NCI-H510A treated with DMSO at 0.1 percent for 48 hours (cell line): ENCODE measurements at regions not wholly inside any gene's neighbourhood (a gene's known extent, or its start where the extent isn't known, plus 50 kb on each side); places are given as distances from the start of the nearest gene placed in this dataset.
"Not testable (repeated sequence)": the region's sequence is repeated elsewhere in the genome, so short reads cannot be mapped to it uniquely, and the experiment has no call there.

Experiments used
- DNase-seq: peaks from one replicate; lab custom pipeline; 2025; lab: John Stamatoyannopoulos, UW

DNA sequence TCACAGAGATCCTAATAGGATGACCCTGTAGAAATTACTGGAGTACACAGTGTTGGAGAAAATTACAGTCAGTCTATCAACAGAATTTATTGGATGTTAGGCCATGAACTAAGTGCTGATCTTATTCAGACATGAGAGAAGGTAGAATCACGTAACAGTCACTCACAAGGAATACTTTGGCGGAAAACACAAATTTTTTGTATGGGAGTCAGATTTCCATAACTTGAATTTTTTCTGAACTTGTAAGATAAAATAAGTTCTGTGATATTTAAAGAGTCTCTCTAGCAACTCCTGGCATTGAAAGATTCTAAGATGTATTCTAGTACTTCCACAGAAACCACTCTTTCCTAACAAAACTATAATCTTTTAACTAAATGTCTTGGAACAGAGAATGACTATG, 178.8 kb upstream of the MME start:
- no peak for DNase-seq

DNA sequence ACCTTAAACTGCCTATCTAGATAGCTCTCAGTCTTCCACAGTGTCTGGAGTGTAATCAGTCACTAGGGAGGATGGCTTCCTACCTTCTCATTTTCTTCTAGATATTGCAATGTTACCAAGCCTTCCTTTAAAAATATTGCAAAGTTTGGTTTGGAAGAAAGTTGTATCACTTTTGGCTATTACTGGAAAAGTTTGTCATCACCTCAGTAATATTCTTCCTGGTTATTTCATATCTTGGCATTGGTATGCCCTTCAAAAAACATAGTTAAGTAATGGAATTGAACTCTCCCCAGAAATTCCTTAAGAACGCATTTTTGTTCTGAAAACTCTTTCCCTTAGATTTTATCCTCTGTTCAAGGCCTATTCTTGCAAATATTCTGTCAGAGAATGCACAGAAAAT, 179.3 kb upstream of the MME start:
- no peak for DNase-seq

DNA sequence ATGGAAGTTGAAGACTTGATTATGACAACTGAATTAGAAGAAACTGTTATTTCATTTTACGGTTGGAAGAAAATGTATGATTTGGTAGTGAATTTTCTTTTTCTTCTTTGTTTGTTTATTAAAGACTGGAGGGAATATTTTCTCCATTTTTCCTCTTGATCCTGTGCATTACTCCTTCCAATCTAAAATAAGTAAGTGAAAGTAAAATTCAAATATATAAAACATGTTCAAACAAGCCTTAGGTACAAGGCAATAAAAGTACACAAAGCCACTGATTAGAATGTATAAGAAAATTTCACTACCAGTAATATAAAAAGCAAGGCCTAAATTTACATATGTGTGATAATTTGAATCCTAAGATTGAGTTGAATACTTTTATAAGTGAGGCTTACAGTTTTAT, 181.2 kb upstream of the MME start:
- no peak for DNase-seq

DNA sequence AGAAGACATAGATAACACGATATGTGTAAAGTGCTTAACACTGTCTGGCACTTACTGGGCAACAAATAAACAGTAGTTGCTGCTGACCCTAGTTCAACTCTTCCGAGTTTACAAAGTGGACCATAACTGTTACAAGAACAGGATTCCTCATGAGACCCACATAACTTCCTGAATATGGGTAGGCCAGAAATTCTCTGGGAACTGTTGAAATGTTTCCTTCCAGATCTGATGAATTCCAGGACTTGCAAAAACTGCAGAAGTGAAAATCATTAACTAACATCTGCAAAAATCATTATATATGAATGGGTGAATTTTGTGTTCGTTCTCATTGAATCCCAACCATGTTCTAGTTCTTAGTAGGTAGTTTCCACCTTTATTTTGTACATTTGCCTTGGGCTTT, 181.7 kb upstream of the MME start:
- DNase-seq: no peak

DNA sequence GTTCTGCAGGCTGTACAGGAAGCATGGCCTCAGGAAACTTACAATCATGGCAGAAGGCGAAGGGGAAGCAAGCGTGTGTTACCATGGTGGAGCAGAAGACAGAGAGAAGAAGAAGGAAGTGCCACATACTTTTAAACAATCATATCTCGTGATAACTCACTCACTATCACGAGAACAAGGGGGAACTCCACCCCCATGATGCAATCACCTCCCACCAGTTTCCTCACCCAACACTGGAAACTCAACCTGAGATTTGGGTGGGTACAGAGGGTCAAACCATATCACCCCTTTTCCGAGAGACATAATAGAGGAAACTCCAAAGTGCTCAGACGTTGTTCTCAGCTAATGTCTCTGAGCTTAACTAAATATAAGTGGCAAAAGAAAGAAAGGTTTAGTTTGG, 186.3 kb upstream of the MME start:
- DNase-seq: no peak

DNA sequence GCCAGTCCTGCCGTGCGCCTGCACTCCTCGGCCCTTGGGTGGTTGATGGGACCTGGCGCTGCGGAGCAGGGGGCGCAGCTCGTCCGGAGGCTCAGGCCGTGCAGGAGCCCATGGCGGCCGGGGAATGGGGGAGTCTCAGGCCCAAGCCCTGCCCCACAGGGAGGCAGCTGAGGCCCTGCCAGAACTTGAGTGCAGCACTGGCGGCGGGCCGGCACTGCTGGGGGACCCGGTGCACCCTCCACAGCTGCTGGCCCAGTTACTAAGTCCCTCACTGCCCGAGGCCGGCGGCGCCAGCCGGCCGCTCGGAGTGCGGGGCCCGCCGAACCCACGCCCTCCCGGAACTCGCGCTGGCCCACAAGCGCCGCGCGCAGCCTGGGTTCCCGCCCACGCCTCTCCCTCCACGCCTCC, 190.9 kb upstream of the MME start:
- no peak for DNase-seq

DNA sequence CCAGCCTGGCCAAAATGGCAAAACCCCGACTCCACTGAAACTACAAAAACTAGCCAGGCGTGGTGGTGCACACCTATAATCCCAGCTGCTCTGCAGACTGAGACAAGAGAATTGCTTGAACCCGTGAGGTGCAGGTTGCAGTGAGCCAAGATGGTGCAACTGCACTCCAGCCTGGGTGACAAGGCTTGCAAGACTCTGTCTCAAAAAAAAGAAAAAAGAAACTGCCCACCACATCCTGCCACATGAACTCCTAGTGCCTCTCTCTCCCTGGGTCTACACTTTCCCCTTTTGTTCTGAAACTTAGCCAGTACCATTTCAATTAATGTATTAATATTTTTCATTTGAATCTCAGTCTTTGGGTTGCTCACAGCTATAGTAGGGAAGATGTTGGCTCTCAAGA, 192.2 kb upstream of the MME start:
- DNase-seq: no peak

DNA sequence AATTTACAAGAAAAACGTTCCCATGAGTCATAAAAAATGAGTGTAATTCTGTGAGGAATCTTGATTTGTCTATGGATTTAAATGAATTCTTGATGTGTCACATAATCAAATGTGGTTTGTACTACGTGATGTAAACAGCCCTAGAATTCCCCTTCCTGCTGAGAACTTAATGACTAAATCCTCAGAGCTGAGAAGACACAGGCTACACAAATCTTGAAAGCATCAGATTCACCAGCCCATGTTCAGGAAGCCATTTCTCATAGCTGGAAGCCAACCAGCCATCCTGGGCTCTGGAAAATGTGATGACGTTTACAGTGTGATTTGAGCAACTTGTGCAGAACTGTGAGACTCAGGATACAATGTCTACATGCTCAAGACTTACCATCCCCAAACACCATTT, 193.7 kb upstream of the MME start:
- no peak for DNase-seq

DNA sequence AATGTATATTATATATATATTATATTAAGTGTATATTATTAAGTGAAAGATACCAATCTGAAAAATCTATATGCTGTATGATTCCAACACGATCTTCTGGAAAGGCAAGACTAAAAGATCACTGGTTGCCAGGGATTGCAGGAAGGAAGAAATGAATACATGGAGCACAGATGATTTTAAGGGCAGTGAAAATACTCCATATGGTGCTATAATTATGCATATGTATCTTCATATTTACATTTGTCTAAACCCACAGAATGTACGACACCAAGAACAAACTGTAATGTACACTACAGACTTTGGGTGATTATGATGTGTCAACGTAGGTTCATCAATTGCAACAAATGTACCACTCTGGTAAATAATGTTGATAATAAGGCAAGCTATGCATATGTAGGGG, 194.7 kb upstream of the MME start:
- no peak for DNase-seq

DNA sequence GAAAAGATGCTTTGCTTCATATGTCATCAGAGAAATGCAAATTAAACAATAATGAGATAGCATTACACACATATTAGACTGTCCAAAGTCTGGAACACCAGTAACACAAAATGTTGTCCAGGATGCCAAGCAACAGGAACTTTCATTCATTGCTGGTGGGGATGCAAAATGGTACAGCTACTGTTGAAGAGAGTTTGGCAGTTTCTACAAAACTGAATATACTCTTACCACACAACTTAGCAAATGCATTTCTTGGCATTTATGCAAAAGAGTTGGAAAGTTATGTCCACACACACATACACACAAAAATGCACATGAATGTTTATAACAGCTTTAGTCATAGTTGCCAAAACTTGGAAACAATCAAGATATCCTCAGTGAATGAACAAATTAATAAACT, 195.2 kb upstream of the MME start:
- DNase-seq: no peak

DNA sequence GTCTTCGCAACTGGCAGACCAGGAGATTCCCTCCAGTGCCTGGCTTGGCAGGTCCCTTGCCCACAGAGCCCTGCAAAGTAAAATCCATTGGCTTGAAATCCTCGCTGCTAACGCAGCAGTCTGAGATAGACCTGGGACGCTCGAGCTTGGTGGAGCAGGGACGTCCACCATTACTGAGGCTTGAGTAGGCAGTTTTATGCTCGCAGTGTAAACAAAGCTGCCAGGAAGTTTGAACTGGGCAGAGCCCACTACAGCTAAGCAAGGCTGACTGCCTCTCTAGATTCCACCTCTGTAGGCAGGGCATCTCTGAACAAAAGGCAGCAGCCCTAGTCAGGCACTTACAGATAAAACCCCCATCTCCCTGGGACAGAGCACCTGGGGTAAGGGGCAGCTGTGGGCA, 205.0 kb upstream of the MME start:
- no peak for DNase-seq

DNA sequence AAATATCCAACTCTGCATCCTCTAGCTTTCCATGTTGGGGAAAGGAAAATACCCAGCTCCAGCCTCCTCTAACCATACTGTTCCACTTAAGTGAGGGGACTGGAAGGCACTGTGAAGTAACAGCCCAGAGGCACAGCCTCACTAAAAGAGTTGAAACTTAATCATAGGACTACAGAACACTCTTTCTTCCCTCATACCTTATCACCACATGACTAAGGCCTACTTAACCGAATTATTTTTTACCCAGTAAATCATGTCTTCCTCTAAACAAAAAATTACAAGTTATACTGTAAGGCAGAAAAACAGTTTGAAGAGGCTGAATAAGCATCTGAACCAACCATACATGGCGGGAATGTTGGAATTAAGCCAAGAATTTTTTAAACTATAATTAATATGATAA, 207.4 kb upstream of the MME start:
- no peak for DNase-seq

DNA sequence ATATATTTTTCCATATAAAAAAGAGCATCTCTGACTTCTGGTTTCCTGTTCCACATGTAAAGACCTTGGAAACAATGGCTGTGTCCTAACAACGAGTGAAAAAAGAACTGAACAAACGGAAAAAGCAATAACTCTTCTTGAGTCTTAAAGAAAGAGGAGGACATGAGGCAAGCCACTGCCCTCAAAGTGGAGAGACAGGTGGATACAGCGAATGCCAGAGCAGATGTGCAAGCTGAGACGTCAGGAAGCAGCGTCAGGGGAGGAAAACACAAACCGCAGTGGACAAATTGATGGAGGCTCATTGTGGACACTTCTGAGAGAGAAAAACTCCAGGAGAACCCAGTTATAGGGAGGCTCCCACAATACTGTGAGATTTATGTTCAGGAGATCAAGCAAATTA, 208.0 kb upstream of the MME start:
- no peak for DNase-seq

DNA sequence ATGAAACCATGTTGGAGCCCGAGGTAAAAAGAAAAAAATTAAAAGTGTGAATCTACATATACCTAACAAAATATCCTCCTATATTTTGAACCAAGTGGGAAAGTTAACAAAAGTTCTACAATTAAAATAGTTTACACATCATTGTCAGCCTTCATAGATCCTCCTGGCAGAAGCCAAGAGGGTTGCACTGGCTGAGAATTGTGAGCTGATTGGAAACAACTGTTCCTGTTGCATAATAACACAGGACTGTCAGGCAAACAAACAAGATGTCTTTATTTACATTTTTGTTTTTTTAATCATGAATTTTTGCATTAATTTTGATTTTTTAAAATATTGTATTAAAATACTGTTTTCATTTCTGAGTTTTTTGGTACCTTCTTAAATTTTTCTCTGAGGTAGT, 215.2 kb upstream of the MME start:
- DNase-seq: no peak

DNA sequence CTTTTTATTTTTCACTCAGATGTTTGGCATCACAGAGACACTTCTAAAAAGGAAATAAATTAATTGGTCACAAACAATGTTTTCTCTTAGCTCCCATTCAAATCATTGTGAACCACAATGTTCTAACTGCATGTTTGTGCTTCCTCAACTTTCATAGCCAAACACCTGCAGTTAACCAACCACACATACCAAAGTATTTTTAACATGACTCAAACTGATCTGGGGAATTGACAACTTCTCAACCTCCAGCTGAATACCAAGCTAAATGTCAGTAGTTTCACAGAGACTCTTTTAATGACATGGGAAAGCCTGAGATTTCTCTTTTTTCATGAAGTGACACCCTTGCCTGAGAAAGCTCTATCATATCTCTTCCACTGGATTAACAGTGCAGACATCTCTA, 217.9 kb upstream of the MME start:
- no peak for DNase-seq

DNA sequence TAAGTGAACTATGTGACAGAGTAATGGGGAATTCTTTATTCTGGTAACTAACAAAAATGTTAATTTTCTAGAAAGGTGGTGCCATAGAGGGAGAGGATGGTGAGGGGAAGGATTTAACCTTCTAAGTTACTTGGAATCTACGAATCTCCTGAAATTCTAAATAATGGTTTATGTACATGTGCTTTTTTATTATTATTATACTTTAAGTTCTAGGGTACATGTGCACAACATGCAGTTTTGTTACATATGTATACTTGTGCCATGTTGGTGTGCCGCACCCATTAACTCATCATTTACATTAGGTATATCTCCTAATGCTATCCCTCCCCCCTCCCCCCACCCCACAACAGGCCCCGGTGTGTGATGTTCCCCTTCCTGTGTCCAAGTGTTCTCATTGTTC, 227.1 kb upstream of the MME start:
- not testable (repeated sequence) for DNase-seq

DNA sequence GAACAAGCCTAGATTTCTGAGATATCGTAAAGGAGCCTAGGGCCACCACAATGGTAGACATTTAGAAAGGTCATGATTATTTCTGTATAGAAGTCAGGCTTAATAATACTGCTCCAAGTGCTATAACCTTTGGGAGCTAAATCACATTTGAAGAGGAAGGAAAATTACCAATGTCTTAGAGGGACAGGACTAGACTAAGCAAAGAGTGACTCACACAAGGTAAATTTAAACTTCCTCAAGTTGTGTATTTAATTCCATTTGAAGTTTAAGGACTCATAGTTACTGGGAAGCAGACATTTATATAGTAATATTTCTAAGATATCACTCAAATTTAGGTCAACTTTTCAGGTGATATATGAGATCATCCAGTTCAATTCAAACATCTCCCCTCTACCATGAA, 227.6 kb upstream of the MME start:
- no peak for DNase-seq

DNA sequence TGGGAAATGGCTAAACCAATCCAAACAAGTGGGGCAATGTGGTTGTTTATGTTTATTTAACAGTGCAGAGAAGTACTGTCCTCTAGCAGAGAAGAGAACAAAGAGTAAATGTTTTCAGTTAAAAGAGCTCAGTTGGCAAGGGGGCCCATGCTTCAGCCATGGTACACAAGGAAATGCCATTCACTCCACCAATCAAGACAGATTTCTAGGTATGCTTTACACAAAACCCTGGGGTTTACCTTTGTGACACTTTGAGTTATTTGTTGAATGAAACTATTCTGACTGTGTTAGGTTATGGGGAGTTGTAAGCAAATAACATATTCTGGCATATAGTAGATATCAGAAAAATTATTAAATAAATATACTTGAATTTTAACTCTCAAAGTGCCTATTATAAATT, 228.5 kb upstream of the MME start:
- DNase-seq: no peak

DNA sequence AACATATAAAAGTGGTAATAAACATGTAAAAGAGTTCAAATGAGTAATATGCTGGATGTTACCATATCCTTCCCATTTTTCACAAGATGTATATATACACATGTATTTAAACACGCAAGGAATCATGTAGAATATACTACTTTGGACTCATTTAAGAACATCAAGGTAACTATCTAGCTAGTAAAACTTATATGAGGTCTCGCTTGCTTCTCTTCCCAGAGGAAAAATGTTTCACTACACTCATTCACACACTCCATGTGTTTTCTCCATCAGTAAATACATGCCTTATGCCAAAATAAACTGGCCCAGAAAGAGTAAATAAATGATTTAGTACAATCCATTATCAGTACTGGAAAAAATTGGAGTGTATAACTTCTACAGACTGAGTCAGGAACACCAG, 229.2 kb upstream of the MME start:
- DNase-seq: no peak

DNA sequence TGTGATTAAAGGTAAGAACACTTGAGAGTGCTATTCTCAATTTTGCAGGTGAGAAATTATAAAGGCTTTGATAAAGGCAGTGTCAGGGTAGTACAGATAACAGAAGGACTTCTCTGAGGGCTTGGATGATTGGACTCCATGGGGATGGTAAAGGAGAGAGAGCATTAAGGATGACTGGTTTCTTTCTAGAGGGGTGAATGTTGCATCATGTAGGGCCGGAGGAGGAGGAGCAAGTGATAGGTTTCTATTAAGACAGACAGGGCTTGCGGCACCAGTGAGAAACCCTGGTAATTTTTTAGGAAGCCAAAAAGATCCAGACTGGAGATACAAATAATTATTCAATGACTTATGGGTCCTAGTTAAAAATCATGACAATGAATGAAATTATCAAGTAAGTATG, 230.7 kb upstream of the MME start:
- no peak for DNase-seq

DNA sequence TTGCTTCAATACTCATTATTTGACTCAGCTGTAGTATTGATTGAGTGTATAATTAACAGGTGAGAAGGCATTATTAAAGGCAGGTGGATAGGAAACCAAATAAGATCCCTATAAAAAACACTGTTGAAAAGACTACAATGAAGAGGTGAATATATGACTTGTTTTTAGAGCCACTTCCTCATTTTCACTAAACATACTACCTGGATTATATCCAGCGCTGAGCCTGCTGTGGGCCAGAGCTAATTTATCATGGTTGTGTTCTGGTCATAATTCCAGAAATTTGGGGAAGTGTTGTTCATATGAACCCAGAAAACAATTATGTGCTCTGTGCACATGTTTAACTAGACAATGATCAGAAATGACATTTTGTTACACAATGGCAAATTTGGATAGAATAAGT, 235.3 kb upstream of the MME start:
- DNase-seq: no peak

DNA sequence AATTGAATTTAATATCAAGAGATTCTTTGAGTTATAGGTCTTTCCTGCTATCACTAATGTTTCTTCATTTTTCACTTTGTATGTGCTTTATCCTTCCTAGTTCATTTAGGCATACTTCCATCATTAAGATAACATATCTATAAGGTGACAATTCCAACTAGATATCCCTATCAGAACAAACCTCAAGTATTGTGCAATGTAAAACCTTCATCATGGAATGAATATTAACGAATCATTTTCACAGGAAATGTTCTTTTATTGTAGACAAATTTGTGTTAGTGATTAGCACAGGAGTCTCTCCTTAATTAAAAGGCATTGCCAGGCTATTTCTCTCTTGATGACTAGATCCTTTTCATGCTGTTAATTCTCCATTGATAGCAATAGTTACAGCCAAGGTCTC, 236.5 kb upstream of the MME start:
- DNase-seq: no peak

DNA sequence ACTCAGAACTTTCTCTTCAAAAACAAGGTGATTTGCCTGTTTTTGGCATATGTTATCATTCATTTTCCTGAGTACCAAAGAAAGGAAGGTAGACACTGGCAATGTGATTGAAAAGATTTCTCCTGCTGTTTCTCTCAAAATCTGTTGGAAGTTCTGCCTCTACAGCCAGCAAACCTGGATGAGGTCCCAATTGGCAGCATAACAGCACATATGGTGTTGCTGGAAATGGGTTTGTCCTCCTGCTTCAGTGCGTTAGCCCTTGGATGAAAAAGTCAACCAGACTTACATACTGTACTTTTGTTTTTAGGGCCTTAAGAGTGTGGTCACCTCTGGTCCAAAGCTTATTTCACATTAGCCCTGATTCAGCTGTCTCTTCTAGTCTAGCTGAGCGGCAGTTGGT, 237.6 kb upstream of the MME start:
- no peak for DNase-seq

DNA sequence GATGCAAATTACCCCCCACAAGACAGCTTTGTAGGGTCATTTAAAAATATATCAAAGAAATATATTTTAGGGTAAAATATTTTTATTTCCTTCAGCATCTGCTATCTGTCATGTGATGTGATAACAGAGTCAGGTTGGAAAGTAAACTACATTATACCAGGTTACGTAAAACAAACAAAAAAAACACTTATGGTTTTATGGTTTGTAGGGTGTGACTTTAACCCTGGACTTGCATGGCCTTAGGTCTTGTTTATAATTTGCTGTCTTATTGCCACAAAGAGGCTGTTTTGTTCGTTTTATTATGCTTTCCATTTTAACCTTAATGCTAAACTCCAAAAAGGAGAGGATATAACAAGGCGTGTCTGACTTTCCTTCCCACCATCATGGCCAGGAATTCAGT, 244.5 kb upstream of the MME start:
- DNase-seq: no peak

DNA sequence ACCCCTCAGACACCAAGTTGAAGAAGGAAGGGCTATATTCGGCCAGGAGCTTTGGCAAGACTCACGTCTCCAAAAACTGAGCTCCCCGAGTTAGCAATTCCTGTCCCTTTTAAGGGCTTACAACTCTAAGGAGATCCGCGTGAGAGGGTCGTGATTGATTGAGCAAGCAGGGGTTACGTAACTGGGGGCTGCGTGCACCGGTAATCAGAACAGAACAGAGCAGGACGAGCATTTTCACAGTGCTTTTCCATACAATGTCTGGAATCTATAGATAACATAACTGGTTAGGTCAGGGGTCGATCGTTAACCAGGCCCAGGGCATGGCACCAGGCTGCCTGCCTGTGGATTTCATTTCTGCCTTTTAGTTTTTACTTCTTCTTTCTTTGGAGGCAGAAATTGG, 245.3 kb upstream of the MME start:
- not testable (repeated sequence) for DNase-seq

DNA sequence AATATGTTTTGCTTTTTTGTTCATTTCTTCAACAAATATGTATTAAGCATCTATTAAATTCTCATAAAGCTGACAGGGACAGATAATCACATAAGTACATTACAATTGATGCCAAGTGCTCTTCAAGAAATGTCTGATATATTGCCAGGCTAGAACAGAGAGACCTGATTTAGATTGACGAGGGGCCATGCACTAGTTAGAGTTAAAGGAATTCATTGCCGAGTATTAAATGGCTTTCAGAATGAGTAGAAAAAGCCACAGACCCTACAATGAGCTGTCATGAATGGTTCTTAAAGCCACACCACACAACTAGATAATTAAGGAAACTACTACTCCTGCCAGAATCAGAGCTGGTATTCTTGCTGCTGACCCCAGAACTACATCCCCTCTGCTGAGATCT, 250.2 kb upstream of the MME start:
- DNase-seq: no peak
